ENCODE measurements at regions not wholly inside any gene's neighbourhood (a gene's known extent, or its start where the extent isn't known, plus 50 kb on each side); places are given as distances from the start of the nearest gene placed in this dataset.
"Not testable (repeated sequence)": the region's sequence is repeated elsewhere in the genome, so short reads cannot be mapped to it uniquely, and the experiment has no call there.

DNA sequence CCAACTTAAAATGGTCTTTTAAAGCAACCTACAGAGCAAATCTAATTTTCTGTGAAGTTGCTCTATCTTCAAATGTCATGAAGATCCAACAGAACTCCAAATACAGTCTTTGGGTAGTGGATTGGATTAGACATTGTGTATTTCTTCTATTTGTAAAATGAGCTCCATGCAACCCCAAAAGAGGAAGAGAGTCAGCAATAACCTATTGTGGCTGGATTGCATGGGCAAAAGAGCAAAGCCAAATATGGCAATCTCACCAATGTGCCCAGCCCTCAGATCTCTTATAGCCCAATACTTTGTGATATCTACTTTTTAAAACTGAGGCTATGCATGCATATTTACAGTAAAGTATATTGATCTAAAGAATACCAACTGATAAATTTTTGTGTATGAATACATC is 146.3 kb downstream of the TXNL1 start:
- no peak for DNase-seq (ENCODE audit: low spot score)
- Histone ChIP-seq H3K27ac (no peak overlapping the region), H3K4me3 (no peak overlapping the region)
- TF ChIP-seq, protein P1, sequence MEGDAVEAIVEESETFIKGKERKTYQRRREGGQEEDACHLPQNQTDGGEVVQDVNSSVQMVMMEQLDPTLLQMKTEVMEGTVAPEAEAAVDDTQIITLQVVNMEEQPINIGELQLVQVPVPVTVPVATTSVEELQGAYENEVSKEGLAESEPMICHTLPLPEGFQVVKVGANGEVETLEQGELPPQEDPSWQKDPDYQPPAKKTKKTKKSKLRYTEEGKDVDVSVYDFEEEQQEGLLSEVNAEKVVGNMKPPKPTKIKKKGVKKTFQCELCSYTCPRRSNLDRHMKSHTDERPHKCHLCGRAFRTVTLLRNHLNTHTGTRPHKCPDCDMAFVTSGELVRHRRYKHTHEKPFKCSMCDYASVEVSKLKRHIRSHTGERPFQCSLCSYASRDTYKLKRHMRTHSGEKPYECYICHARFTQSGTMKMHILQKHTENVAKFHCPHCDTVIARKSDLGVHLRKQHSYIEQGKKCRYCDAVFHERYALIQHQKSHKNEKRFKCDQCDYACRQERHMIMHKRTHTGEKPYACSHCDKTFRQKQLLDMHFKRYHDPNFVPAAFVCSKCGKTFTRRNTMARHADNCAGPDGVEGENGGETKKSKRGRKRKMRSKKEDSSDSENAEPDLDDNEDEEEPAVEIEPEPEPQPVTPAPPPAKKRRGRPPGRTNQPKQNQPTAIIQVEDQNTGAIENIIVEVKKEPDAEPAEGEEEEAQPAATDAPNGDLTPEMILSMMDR (IDR thresholded peaks at IDR 0.05): no peak

DNA sequence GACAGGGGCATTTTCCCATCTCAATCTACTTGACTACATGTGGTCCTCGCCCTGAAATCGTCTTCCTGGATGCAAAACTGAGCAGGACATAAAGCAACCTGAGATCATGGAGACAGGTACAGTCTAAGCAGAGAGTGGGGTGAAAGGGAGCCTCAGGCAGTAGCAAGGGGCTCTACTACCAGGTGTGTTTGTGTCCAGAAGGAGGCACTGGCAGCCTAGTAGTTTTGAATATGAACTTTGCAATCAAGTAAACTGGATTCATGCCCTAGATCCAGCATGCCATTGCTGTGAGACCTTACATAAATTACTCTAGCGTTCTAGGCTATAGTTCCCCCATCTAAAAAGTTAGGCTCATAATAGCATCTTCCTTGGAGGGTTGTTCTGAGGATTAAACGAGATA is 147.4 kb downstream of the TXNL1 start:
- TF ChIP-seq, protein P1 (IDR thresholded peaks at IDR 0.05): no peak
- Histone ChIP-seq H3K27ac (no peak overlapping the region), H3K4me3 (no peak overlapping the region)
- no peak for DNase-seq (ENCODE audit: low spot score)

DNA sequence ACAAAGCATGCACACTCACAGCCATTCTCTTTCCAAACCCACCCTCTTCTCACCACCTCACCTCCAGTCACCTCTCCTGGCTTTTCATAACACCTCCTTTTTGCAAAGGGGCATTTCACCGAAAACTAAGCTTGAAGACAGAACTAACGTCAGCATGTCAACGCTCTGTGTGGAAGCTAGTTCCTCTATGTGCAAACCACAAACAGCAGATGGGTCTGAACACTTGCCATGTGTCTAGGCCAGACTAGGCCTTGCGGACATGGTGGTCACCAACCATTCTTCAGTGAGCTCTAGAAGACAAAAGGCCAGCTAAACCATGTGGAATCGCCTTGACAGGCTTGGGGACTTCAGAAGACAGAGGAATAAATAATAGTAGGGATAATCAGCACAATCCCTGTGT is 148.5 kb downstream of the TXNL1 start:
- TF ChIP-seq, protein P1 (IDR thresholded peaks at IDR 0.05): no peak
- H3K27ac ChIP-seq: no peak overlapping the region
- DNase-seq (ENCODE audit: low spot score): no peak
- H3K4me3 ChIP-seq: no peak overlapping the region

DNA sequence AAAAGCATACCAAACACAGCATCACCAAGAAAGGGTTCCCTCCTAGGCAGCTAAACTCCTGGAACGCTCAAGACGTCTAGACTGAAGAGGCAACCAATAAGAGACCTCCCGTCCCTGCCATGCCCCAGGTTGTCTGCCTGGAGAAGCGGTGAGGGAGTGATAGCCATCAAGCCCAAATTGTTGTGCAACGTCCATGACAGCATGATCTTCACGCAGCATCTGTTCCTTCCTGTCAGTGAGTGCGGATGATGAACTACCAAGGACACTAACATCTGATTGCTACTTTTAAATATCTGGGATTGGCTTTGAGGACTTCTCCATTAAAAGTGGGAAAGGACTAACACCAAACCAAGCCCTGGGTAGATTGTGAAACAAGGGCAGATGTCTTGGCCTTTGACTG is 149.7 kb downstream of the TXNL1 start:
- H3K27ac ChIP-seq: no peak overlapping the region
- TF ChIP-seq, protein P1 (IDR thresholded peaks at IDR 0.05): no peak
- no peak for DNase-seq (ENCODE audit: low spot score)
- no peak overlapping the region for H3K4me3 ChIP-seq

DNA sequence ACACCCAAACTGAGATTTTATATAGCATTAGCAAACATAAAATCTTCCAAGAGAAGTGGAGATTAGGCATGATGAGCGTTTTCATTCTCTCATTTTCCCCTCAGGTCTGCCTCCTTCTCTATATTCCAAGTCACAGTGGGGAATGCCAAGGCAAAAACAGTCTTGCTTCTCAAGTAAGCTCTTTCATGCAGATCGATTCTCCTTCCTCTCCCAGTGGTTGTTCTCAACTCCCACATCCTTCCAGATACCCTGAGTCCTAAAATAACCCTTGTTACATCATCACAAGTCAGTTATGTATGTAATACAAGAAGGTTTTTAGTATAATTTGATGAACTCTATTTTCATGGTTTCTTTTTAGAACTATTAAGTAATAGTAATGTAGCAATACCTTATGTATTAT is 150.6 kb downstream of the TXNL1 start:
- DNase-seq (ENCODE audit: low spot score): no peak
- Histone ChIP-seq H3K4me3 (no peak overlapping the region), H3K27ac (no peak overlapping the region)
- TF ChIP-seq, protein P1 (IDR thresholded peaks at IDR 0.05): no peak

DNA sequence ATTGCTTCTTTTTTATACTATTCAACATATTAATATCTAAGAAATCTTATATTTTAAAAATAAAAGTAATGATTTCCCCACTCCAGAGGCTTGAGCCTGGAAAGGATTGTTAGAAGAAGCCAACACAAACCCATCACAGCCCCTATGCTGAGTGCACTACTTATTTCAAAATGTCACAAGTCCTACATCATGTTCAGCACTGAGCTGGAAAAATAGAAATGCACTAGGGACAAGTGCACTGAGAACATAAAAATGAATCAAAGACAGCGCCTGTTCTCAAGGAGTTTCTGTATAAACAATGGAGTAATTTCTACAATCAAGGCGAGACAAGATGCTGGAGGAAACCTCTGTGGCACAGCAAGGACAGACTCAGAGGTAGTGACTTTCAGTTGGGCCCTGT is 155.0 kb downstream of the TXNL1 start:
- Histone ChIP-seq H3K4me3 (no peak overlapping the region), H3K27ac (no peak overlapping the region)
- no peak for DNase-seq (ENCODE audit: low spot score)
- TF ChIP-seq, protein P1 (IDR thresholded peaks at IDR 0.05): no peak

DNA sequence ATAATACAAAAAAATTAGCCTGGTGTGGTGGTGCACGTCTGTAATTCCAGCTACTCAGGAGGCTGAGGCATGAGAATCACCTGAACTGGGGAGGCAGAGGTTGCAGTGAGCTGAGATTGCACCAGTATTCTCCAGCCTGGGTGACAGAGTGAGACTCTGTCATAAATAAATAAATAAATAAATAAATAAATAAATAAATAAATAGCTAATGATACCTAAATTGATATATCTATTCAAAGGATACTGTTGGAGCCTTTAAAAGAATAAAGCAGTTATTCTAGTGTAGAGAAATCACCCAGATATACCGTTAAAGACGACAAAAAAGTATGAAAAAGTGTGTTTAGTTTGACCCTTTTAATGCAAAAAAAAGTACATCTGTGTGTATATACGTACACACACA is 155.6 kb downstream of the TXNL1 start:
- H3K27ac ChIP-seq; H3K4me3 ChIP-seq; DNase-seq (ENCODE audit: low spot score): not testable (repeated sequence)

DNA sequence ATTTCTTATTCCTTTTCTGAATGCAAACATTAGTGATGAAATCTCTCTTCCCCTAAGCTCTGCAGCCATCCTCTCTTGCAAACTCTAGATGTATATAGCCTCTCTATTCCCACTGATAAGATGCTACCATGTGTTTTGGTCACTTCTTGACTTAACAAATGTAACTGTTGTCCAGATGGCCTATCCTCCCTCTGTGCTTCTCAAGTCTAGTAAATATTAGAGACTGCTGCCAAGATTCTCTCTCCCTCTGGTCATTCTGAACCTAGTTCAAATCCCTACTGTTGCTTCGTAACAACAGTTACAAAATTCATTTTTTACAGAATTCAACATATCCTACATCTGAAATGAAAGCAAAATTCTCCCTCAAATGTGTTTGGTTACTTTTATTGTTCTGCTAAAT is 156.6 kb downstream of the TXNL1 start:
- TF ChIP-seq, protein P1 (IDR thresholded peaks at IDR 0.05): no peak
- Histone ChIP-seq H3K4me3 (no peak overlapping the region), H3K27ac (no peak overlapping the region)
- no peak for DNase-seq (ENCODE audit: low spot score)
